Heart right ventricle (tissue), 16 donors: ENCODE measurements at regions not wholly inside any gene's neighbourhood (a gene's known extent, or its start where the extent isn't known, plus 50 kb on each side); places are given as distances from the start of the nearest gene placed in this dataset.

ENCODE experiments used
- ATAC-seq, 8 donors: fragments of 200-7000 bp; cut with Tn5 transposase; one replicate each; pipeline ENCODE4 v1.9.1; 2020; ENCODE audit warnings: mild to moderate bottlenecking in 8 of 8, moderate library complexity in 8 of 8, moderate number of reproducible peaks in 1 of 8
- DNase-seq, 2 donors: peaks; one replicate each; pipeline ENCODE4 v3.0.0-alpha.2; 2020
- H3K27ac ChIP-seq, 10 donors: fragments of 200-600 bp; sonication (generic) in 2 of 10; one replicate each; pipeline versions ENCODE4 v1.5.0 to v1.8.0; 2020 to 2022; ENCODE audit warnings: mild to moderate bottlenecking in 3 of 10
- H3K27me3 ChIP-seq, 7 donors: fragments of 200-600 bp; one replicate each; pipeline ENCODE4 v1.8.0; 2021 to 2022; ENCODE audit warnings: mild to moderate bottlenecking in 2 of 7
- H3K36me3 ChIP-seq, 9 donors: fragments of 200-600 bp; sonication (generic) in 1 of 9; one replicate each; pipeline versions ENCODE4 v1.5.0 to v1.8.0; 2020 to 2022; ENCODE audit warnings: mild to moderate bottlenecking in 2 of 9
- H3K4me1 ChIP-seq, 9 donors: fragments of 200-600 bp; sonication (generic) in 1 of 9; one replicate each; pipeline versions ENCODE4 v1.5.0 to v1.8.0; 2020 to 2022; ENCODE audit warnings: mild to moderate bottlenecking in 4 of 9
- H3K4me3 ChIP-seq, 10 donors: fragments of 200-600 bp; sonication (generic) in 2 of 10; one replicate each; pipeline versions ENCODE4 v1.5.0 to v1.8.0; 2020 to 2022; ENCODE audit warnings: mild to moderate bottlenecking in 7 of 10, moderate library complexity in 2 of 10
- H3K9me3 ChIP-seq, 11 donors: fragments of 200-600 bp in 10 of 11; sonication (generic) in 2 of 11; one replicate each; pipeline versions ENCODE4 v1.5.0 to v1.8.0; 2013 to 2022; ENCODE audit warnings: mild to moderate bottlenecking in 2 of 11, control low read depth in 1 of 11, moderate library complexity in 1 of 11
- CTCF ChIP-seq, 9 donors: fragments of 200-600 bp; sonication (generic) in 2 of 9; IDR thresholded peaks; one replicate each; pipeline versions ENCODE4 v1.5.0 to v1.8.0; 2021 to 2022; ENCODE audit warnings: antibody characterized with exemption in 9 of 9, mild to moderate bottlenecking in 5 of 9, moderate library complexity in 1 of 9
- WGBS, 2 donors: extraction: QIAGEN DNeasy Blood & Tissue Kit; methylation state at CpG; one replicate each; pipeline ENCODE4 v1.1.7; 2013; ENCODE audit warnings: inconsistent platforms in 1 of 2; 5-methylcytosine and 5-hydroxymethylcytosine counted together
- intact Hi-C, 10 donors: fragments of 100-400 bp; cut with DNase I; formaldehyde crosslinking; loops; one replicate each; pipeline versions ENCODE4 v1.11.1 to v1.14.2; 2022
- donor health status: Arrhythmogenic right ventricular cardiomyopathy.
- donor health status: ischemic (EF 13 %, LVEDD 7.1; RV severe dilation, severe dysfunction).
- donor health status: healthy with polysubstance abuse.
- donor health status: DM: no; HTN: yes; CAD: no.
- donor health status: DM: no; HTN: no; CAD: no.
- donor health status: ischemic (EF 25% LVEDD 6.9; RV normal size, moderate dysfunction).
- donor health status: ischemic (EF 25% LVEDD 5.7; RV mildly dilated, moderate dysfunction).
- donor health status: healthy.
- donor health status: DM: yes; HTN: yes; CAD: no.
- donor health status: Ischemic cardiomyopathy.
- donor health status: ischemic (EF 35%, LVEDD 5.7; RV mildly dilated, moderate dysfunction).
- donor health status: nonischemic (EF 11% LVEDD 7.7; RV severe dilation, severe dysfunction).
- donor health status: DM: yes; HTN: yes; CAD: no.
- donor health status: PGD.
- donor health status: ischemic (EF 29% LVEDD 5.4; RV normal size, mild dysfunction).
- donor health status: nonischemic (EF 23%, LVEDD 6.1; RV moderate dilation, normal function).

- Histone ChIP-seq H3K9me3 (peaks cover 0 to 11% (median 0%) of the 10 kb centered on the region in 11 donors), H3K27me3 (no peaks in the 10 kb centered on the region), H3K36me3 (no peaks in the 10 kb centered on the region), H3K27ac (no peak overlapping the region), H3K4me3 (no peak overlapping the region), H3K4me1 (no peaks in the 10 kb centered on the region)
- ATAC-seq (no peak), DNase-seq (no peak)
- no peak for TF ChIP-seq CTCF (IDR thresholded peaks at IDR 0.05)
- WGBS, 2 donors: 73 to 78% methylated on average over 3 of the region's 3 CpGs
- intact Hi-C loops: no loop called here
These were observed 410.7 kb downstream of the OMA1 start for GRCh38 chr1:58135821-58136321.

- H3K4me3 ChIP-seq: no peak overlapping the region
- H3K27ac ChIP-seq: no peak overlapping the region
- intact Hi-C loops: no loop called here
- no peaks in the 10 kb centered on the region for H3K27me3 ChIP-seq
- DNase-seq (no peak), ATAC-seq (no peak)
- no peak for TF ChIP-seq CTCF (IDR thresholded peaks at IDR 0.05)
- no peaks in the 10 kb centered on the region for H3K36me3 ChIP-seq
- no peaks in the 10 kb centered on the region for H3K4me1 ChIP-seq
- peaks cover 0 to 8% (median 0%) of the 10 kb centered on the region in 11 donors for H3K9me3 ChIP-seq
These were observed 413.0 kb downstream of the OMA1 start for GRCh38 chr1:58133562-58133961.

- intact Hi-C loops: no loop called here
- ATAC-seq: no peak
- WGBS, 2 donors: 47 to 50% methylated on average over 2 of the region's 2 CpGs
These were observed 423.5 kb downstream of the OMA1 start for GRCh38 chr1:58123051-58123450.

GRCh38 chr1:58119971-58120370 lies 426.6 kb downstream of the OMA1 start:
- no peak for TF ChIP-seq CTCF (IDR thresholded peaks at IDR 0.05)
- H3K4me3 ChIP-seq: no peak overlapping the region
- DNase-seq (no peak), ATAC-seq (no peak)
- intact Hi-C loops: no loop called here
- WGBS, 2 donors: 62 to 68% methylated on average over 2 of the region's 2 CpGs
- H3K27me3 ChIP-seq: no peaks in the 10 kb centered on the region
- H3K4me1 ChIP-seq: no peaks in the 10 kb centered on the region
- no peak overlapping the region for H3K27ac ChIP-seq
- peaks cover 0 to 4% (median 0%) of the 10 kb centered on the region in 11 donors for H3K9me3 ChIP-seq
- H3K36me3 ChIP-seq: no peaks in the 10 kb centered on the region

More at GRCh38 chr1:58123051-58123450, 423.5 kb downstream of the OMA1 start:
- no peak for TF ChIP-seq CTCF (IDR thresholded peaks at IDR 0.05)
- peaks cover 0 to 6% (median 0%) of the 10 kb centered on the region in 11 donors for H3K9me3 ChIP-seq
- H3K4me3 ChIP-seq: no peak overlapping the region
- H3K27ac ChIP-seq: no peak overlapping the region
- no peaks in the 10 kb centered on the region for H3K27me3 ChIP-seq
- H3K4me1 ChIP-seq: no peaks in the 10 kb centered on the region
- DNase-seq: no peak
- H3K36me3 ChIP-seq: no peaks in the 10 kb centered on the region
